Transverse colon (tissue), 4 donors: ENCODE measurements at regions not wholly inside any gene's neighbourhood (a gene's known extent, or its start where the extent isn't known, plus 50 kb on each side); places are given as distances from the start of the nearest gene placed in this dataset.

ENCODE experiments used
- DNase-seq: peaks from one replicate; pipeline ENCODE4 v3.0.0-alpha.2; 2019
- H3K27ac ChIP-seq, 4 donors: fragments of 200-600 bp; sonication (generic); 2 replicates each; pipeline ENCODE4 v1.5.1; 2016 to 2018; ENCODE audit warnings: inconsistent platforms in 4 of 4
- H3K27me3 ChIP-seq: fragments of 200-600 bp; sonication (generic); 2 replicates; pipeline ENCODE4 v1.5.1; 2017; ENCODE audit warnings: inconsistent platforms
- H3K36me3 ChIP-seq, 4 donors: fragments of 200-600 bp; sonication (generic); 2 replicates each; pipeline ENCODE4 v1.5.1; 2017 to 2019; ENCODE audit warnings: inconsistent platforms in 4 of 4
- H3K4me1 ChIP-seq, 4 donors: fragments of 200-600 bp; sonication (generic); 2 replicates each; pipeline ENCODE4 v1.5.1; 2017 to 2020; ENCODE audit warnings: inconsistent platforms in 4 of 4
- H3K4me3 ChIP-seq, 4 donors: fragments of 200-600 bp; sonication (generic); 1 replicate in 1 of 4; 2 replicates in 3 of 4; pipeline versions ENCODE4 v1.5.1 to v1.6.1; 2017 to 2019; ENCODE audit warnings: inconsistent platforms in 4 of 4
- H3K9me3 ChIP-seq, 2 donors: fragments of 200-600 bp; sonication (generic); 2 replicates each; pipeline ENCODE4 v1.5.1; 2017 to 2019; ENCODE audit warnings: inconsistent platforms in 2 of 2
- CTCF ChIP-seq, 5 experiments: fragments of 200-600 bp in 3 of 5; fragments of 450-650 bp in 2 of 5; sonication (generic) in 3 of 5; IDR thresholded peaks; 1 replicate in 2 of 5; 2 replicates in 3 of 5; pipeline ENCODE4 v1.5.1; 2016 to 2017; ENCODE audit warnings: antibody characterized with exemption in 5 of 5, inconsistent platforms in 3 of 5, mild to moderate bottlenecking in 2 of 5, moderate library complexity in 1 of 5
- EP300 ChIP-seq: sonication (generic); formaldehyde crosslinking; IDR thresholded peaks from one replicate; pipeline ENCODE4 v1.6.1; 2017; ENCODE audit warnings: antibody characterized with exemption, low read depth
- POLR2A ChIP-seq: fragments of 450-650 bp; IDR thresholded peaks from one replicate; pipeline ENCODE4 v1.6.1; 2016; ENCODE audit warnings: antibody characterized with exemption, mild to moderate bottlenecking, moderate library complexity
- POLR2AphosphoS5 ChIP-seq, 3 donors: sonication (generic); formaldehyde crosslinking; IDR thresholded peaks; one replicate each; pipeline ENCODE4 v1.6.1; 2016; ENCODE audit warnings: antibody characterized with exemption in 3 of 3
- WGBS, 2 donors: methylation state at CpG; one replicate each; pipeline ENCODE4 v1.1.5; 2018; ENCODE audit warnings: low coverage in 1 of 2; 5-methylcytosine and 5-hydroxymethylcytosine counted together
- in situ Hi-C, 4 donors: fragments of 200-750 bp; cut with MboI; loops; one replicate each; pipeline versions ENCODE4 v1.15.0 to v1.15.1; 2017; ENCODE audit warnings: low sequenced_read_pairs in 3 of 4, low pct_ligation_motif_present in 1 of 4, low pct_unique_long_range_greater_than_20kb in 1 of 4
- intact Hi-C: fragments of 100-400 bp; cut with DNase I; formaldehyde crosslinking; loops from one replicate; pipeline ENCODE4 v1.15.1; 2023; ENCODE audit warnings: low total_unique reads

GRCh38 chr16:82224821-82225220 is 54.8 kb upstream of the MPHOSPH6 start:
- no peaks in the 10 kb centered on the region for H3K36me3 ChIP-seq
- H3K27me3 ChIP-seq: no peaks in the 10 kb centered on the region
- no peaks in the 10 kb centered on the region for H3K4me1 ChIP-seq
- H3K4me3 ChIP-seq: no peak overlapping the region
- in situ Hi-C loops: loop anchor here (5.0 to 25.0 kb wide), 5 partner anchors 188 to 288 kb away; partner anchors contain the start of gene HSD17B2 (in 1 of the 4)
- TF ChIP-seq CTCF (IDR thresholded peaks at IDR 0.05) (no peak), POLR2A (no peak), POLR2AphosphoS5 (IDR thresholded peaks at IDR 0.05) (no peak), EP300 (no peak)
- intact Hi-C loops: loop anchor here (10.0 kb wide), 1 partner anchor 190 kb away; the partner anchor contains the start of gene HSD17B2
- 89% methylated on average over 2 of the region's 2 CpGs; no CpG with 5 or more reads in 1 of the 2 donors for WGBS, 2 donors
- no peak for DNase-seq
- H3K9me3 ChIP-seq: no peaks in the 10 kb centered on the region
- no peak overlapping the region for H3K27ac ChIP-seq

- no peaks in the 10 kb centered on the region for H3K9me3 ChIP-seq
- no peak overlapping the region for H3K27ac ChIP-seq
- no peaks in the 10 kb centered on the region for H3K27me3 ChIP-seq
- H3K4me1 ChIP-seq: no peaks in the 10 kb centered on the region
- H3K4me3 ChIP-seq: no peak overlapping the region
- H3K36me3 ChIP-seq: no peaks in the 10 kb centered on the region
- no peak for DNase-seq
- intact Hi-C loops (loop anchor here (10.0 kb wide), 1 partner anchor 186 kb away; the partner anchor contains the start of gene HSD17B2), in situ Hi-C loops (loop anchor here in 2 of 4 donors (10.0 kb wide), 2 partner anchors 196 to 276 kb away; no protein-coding TSS in a partner anchor)
- WGBS, 2 donors: 92 to 97% methylated on average over 3 to 4 of the region's 4 CpGs
- no peak for TF ChIP-seq EP300
- no peak for TF ChIP-seq CTCF (IDR thresholded peaks at IDR 0.05)
- TF ChIP-seq POLR2A: no peak
- TF ChIP-seq POLR2AphosphoS5 (IDR thresholded peaks at IDR 0.05): no peak
Measured at GRCh38 chr16:82220541-82220940, 50.5 kb upstream of the MPHOSPH6 start.
